Adrenal gland (tissue), 9 donors: ENCODE measurements at regions not wholly inside any gene's neighbourhood (a gene's known extent, or its start where the extent isn't known, plus 50 kb on each side); places are given as distances from the start of the nearest gene placed in this dataset.

Experiments used
- DNase-seq, 7 donors: peaks; one replicate each; pipeline ENCODE4 v3.0.0-alpha.2; 2019 to 2020
- H3K27ac ChIP-seq, 5 donors: fragments of 200-600 bp; sonication (generic) in 4 of 5; 1 replicate in 3 of 5; 2 replicates in 2 of 5; pipeline versions ENCODE4 v1.5.1 to v1.8.0; 2016 to 2020; ENCODE audit warnings: mild to moderate bottlenecking in 1 of 5
- H3K27me3 ChIP-seq: fragments of 200-600 bp; 2 replicates; pipeline ENCODE4 v1.8.0; 2021
- H3K36me3 ChIP-seq, 2 donors: fragments of 200-600 bp; replicated peaks in 1 of 2; 1 replicate in 1 of 2; 2 replicates in 1 of 2; pipeline versions ENCODE4 v1.5.1 to v1.8.0; 2018 to 2022
- H3K4me1 ChIP-seq, 2 donors: fragments of 200-600 bp; replicated peaks in 1 of 2; 1 replicate in 1 of 2; 2 replicates in 1 of 2; pipeline versions ENCODE4 v1.5.1 to v1.8.0; 2018 to 2021
- H3K4me3 ChIP-seq, 4 donors: fragments of 200-600 bp; sonication (generic) in 3 of 4; one replicate each; pipeline ENCODE4 v1.5.1; 2016 to 2018
- H3K9me3 ChIP-seq, 3 donors: fragments of 200-600 bp; sonication (generic) in 1 of 3; replicated peaks in 1 of 3; 1 replicate in 2 of 3; 2 replicates in 1 of 3; pipeline versions ENCODE4 v1.5.1 to v1.8.0; 2016 to 2021
- POLR2A ChIP-seq, 2 donors: fragments of 450-650 bp; IDR thresholded peaks; one replicate each; pipeline ENCODE4 v1.6.1; 2017; ENCODE audit warnings: antibody characterized with exemption in 2 of 2, mild to moderate bottlenecking in 2 of 2, moderate library complexity in 1 of 2
- WGBS, 4 donors: extraction: QIAGEN DNeasy Blood & Tissue Kit in 2 of 4; methylation state at CpG; one replicate each; pipeline versions ENCODE4 v1.1.5 to v1.1.7; 2013 to 2017; 5-methylcytosine and 5-hydroxymethylcytosine counted together
- intact Hi-C, 2 donors: fragments of 100-400 bp; cut with DNase I; formaldehyde crosslinking; loops; one replicate each; pipeline versions ENCODE4 v1.14.1 to v1.15.0; 2022 to 2023
- TF ChIP-seq, protein P1 (sequence below), 6 experiments: fragments of 450-650 bp in 4 of 6; fragments of 200-600 bp in 2 of 6; sonication (generic) in 1 of 6; IDR thresholded peaks; 1 replicate in 5 of 6; 2 replicates in 1 of 6; pipeline versions ENCODE4 v1.5.1 to v1.8.0; 2016 to 2021; ENCODE audit warnings: antibody characterized with exemption in 6 of 6, mild to moderate bottlenecking in 2 of 6, moderate library complexity in 1 of 6
- donor health status: healthy with polysubstance abuse.
- donor health status: Bipolar disorder and iron deficiency.
- donor health status: DM: yes; HTN: yes; CAD: no.
- donor health status: DM: no; HTN: no; CAD: no.
- donor health status: DM: no; HTN: no; CAD: no.

DNA sequence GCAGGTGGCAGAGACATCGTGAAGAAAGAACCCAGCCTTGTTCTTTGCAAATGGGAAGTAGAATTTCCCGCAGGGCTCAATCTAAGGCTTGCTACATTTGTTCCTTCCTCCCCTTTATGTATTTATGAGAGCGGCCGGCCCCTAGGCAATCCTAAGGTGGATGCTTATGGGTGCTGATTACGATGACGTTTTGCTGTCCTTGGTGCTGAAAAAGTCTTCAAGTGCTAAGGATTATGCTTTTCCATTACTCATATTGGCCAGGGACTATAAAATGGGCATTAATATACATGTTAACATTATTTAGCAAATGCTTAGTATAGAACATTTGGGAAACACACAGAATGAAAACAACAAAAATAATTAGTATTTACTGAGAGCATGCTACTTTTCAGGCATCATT is 313.3 kb upstream of the XYLT1 start:
- Histone ChIP-seq H3K4me1 (no peaks in the 10 kb centered on the region), H3K36me3 (no peaks in the 10 kb centered on the region), H3K27me3 (no peaks in the 10 kb centered on the region), H3K27ac (no peak overlapping the region), H3K4me3 (no peak overlapping the region), H3K9me3 (no peaks in the 10 kb centered on the region)
- 8 to 23% (median 13%) methylated on average over 6 of the region's 6 CpGs for WGBS, 4 donors
- intact Hi-C loops = no loop called here
- peak in 1 of 7 donors; percentile 5 for DNase-seq
- TF ChIP-seq, protein P1, sequence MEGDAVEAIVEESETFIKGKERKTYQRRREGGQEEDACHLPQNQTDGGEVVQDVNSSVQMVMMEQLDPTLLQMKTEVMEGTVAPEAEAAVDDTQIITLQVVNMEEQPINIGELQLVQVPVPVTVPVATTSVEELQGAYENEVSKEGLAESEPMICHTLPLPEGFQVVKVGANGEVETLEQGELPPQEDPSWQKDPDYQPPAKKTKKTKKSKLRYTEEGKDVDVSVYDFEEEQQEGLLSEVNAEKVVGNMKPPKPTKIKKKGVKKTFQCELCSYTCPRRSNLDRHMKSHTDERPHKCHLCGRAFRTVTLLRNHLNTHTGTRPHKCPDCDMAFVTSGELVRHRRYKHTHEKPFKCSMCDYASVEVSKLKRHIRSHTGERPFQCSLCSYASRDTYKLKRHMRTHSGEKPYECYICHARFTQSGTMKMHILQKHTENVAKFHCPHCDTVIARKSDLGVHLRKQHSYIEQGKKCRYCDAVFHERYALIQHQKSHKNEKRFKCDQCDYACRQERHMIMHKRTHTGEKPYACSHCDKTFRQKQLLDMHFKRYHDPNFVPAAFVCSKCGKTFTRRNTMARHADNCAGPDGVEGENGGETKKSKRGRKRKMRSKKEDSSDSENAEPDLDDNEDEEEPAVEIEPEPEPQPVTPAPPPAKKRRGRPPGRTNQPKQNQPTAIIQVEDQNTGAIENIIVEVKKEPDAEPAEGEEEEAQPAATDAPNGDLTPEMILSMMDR (IDR thresholded peaks at IDR 0.05) = no peak
- no peak for TF ChIP-seq POLR2A (IDR thresholded peaks at IDR 0.05)

DNA sequence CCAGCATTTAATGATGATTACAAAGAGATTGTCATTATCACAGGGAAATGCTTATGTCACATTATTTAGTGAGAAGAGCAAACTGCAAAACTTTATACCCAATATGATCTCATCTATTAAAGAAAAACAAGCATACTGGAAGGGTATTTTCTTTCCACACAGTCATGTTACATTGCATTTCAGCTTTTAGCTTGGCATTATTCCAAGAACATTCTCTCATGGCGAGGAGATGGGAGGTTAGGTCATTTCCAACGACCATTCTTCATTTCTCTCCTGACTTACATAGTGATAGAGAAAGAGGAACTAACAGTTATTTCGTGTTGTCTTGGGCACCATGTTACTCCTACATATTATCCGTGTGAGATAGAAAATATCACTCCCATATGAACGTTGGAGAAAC is 309.4 kb upstream of the XYLT1 start:
- no peaks in the 10 kb centered on the region for H3K9me3 ChIP-seq
- H3K27ac ChIP-seq = no peak overlapping the region
- H3K4me1 ChIP-seq = no peaks in the 10 kb centered on the region
- H3K36me3 ChIP-seq = no peaks in the 10 kb centered on the region
- H3K27me3 ChIP-seq = no peaks in the 10 kb centered on the region
- intact Hi-C loops = no loop called here
- 10 to 21% (median 15%) methylated on average over 5 of the region's 5 CpGs for WGBS, 4 donors
- no peak overlapping the region for H3K4me3 ChIP-seq
- TF ChIP-seq, protein P1 (IDR thresholded peaks at IDR 0.05) = no peak
- no peak for TF ChIP-seq POLR2A (IDR thresholded peaks at IDR 0.05)
- no peak for DNase-seq

DNA sequence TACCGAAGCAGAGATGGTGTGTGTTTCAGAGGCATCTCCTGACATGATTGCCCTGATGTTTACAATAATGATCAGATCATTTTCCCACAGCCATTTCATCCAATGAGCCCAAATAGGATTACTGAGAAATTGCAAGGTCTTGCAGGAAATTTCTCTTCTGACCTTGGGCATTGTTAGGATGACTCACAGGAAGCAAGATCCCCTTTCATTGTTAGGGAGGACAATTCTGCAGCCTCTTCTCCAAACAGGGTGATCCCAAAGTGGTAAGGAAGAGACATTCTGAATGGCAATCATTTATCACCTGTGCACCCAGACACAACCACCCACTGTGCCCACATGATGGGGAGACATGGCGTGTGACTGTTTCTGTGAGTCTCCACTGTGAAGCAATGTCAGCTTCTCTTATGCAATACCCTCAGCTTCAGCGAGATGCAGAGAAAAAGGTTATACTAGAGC is 306.7 kb upstream of the XYLT1 start:
- no peak overlapping the region for H3K27ac ChIP-seq
- H3K36me3 ChIP-seq = no peaks in the 10 kb centered on the region
- TF ChIP-seq, protein P1 (IDR thresholded peaks at IDR 0.05) = no peak
- no peak for TF ChIP-seq POLR2A (IDR thresholded peaks at IDR 0.05)
- WGBS, 4 donors = 26 to 47% (median 34%) methylated on average over 3 of the region's 3 CpGs
- H3K9me3 ChIP-seq = no peaks in the 10 kb centered on the region
- H3K27me3 ChIP-seq = no peaks in the 10 kb centered on the region
- DNase-seq = peak in 3 of 7 donors; percentile 12 to 27 (median 19)
- no peak overlapping the region for H3K4me3 ChIP-seq
- no peaks in the 10 kb centered on the region for H3K4me1 ChIP-seq
- intact Hi-C loops = no loop called here

DNA sequence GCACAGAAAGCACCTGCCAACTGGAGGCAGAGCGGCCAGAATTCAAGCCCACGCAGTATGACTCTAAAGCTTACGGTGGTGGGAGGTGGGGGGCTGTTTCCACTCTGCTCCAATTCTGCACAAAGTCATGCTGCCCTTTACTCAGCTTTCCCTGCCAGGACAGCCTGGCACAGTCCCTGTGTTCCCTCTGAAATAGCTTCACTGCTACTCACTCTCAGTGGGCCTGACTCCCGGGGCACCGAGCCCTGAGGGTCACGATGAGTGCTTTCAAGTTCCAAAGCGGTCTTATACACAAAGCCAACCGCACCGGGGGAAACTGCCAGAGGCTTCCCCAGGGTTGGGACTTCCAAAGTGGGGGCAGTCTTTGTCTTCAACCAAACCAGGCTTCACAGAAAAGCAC is 306.1 kb upstream of the XYLT1 start:
- H3K27ac ChIP-seq = no peak overlapping the region
- H3K27me3 ChIP-seq = no peaks in the 10 kb centered on the region
- H3K36me3 ChIP-seq = no peaks in the 10 kb centered on the region
- TF ChIP-seq, protein P1 (IDR thresholded peaks at IDR 0.05) = no peak
- TF ChIP-seq POLR2A (IDR thresholded peaks at IDR 0.05) = no peak
- H3K4me1 ChIP-seq = no peaks in the 10 kb centered on the region
- WGBS, 4 donors = 65 to 83% (median 66%) methylated on average over 6 to 9 of the region's 9 CpGs
- H3K9me3 ChIP-seq = no peaks in the 10 kb centered on the region
- intact Hi-C loops = no loop called here
- no peak for DNase-seq
- H3K4me3 ChIP-seq = no peak overlapping the region
